H1 (cell line): ENCODE measurements at regions not wholly inside any gene's neighbourhood (a gene's known extent, or its start where the extent isn't known, plus 50 kb on each side); places are given as distances from the start of the nearest gene placed in this dataset.

ENCODE experiments used
- CTCF ChIA-PET: fragments of 300-600 bp; sonication (Branson Sonifier 250); formaldehyde crosslinking; loops from one replicate; lab custom pipeline; 2021; ENCODE audit not compliant: partially characterized antibody; lab: Charles Lee
- POLR2A ChIA-PET: fragments of 300-600 bp; sonication (Branson Sonifier 250); formaldehyde crosslinking; loops from one replicate; lab custom pipeline; 2021; ENCODE audit warnings: inconsistent platforms; ENCODE audit not compliant: partially characterized antibody; lab: Charles Lee
- DNase-seq, 2 experiments: peaks; one replicate each; pipeline versions ENCODE4 v3.0.0 to v3.0.0-alpha.2; 2010 to 2022; ENCODE audit warnings: low spot score in 2 of 2, low read depth in 1 of 2, mixed read lengths in 1 of 2
- FAIRE-seq: peaks from 2 replicates; lab custom pipeline; 2011; peaks lifted over from hg19 to GRCh38; lab: Jason Lieb, UNC
- H2AFZ ChIP-seq: 2 replicates; pipeline ENCODE4 v1.8.1; 2012; ENCODE audit warnings: low read length, inconsistent platforms
- H2AK5ac ChIP-seq: 2 replicates; pipeline ENCODE4 v1.6.1; 2013; ENCODE audit warnings: low read depth, low read length
- H2BK120ac ChIP-seq: replicated peaks from 2 replicates; pipeline ENCODE3; 2013; ENCODE audit warnings: low read depth, low read length, inconsistent platforms
- H2BK12ac ChIP-seq: 2 replicates; pipeline ENCODE4 v1.6.1; 2013; ENCODE audit warnings: low read depth, low read length
- H2BK15ac ChIP-seq: 2 replicates; pipeline ENCODE4 v1.6.1; 2013; ENCODE audit warnings: low read length
- H2BK20ac ChIP-seq: 2 replicates; pipeline ENCODE4 v1.6.1; 2013; ENCODE audit warnings: low read length
- H2BK5ac ChIP-seq: 2 replicates; pipeline ENCODE4 v1.6.1; 2013; ENCODE audit warnings: low read depth, low read length
- H3K14ac ChIP-seq: 2 replicates; pipeline ENCODE4 v1.6.1; 2013; ENCODE audit warnings: inconsistent platforms; ENCODE audit not compliant: insufficient read length
- H3K18ac ChIP-seq: 2 replicates; pipeline ENCODE4 v1.6.1; 2013; ENCODE audit warnings: low read length; ENCODE audit errors: extremely low read depth
- H3K23ac ChIP-seq: 2 replicates; pipeline ENCODE4 v1.6.1; 2013; ENCODE audit warnings: inconsistent platforms; ENCODE audit not compliant: insufficient read length
- H3K23me2 ChIP-seq: 2 replicates; pipeline ENCODE4 v1.6.1; 2013; ENCODE audit warnings: low read depth, low read length
- H3K27ac ChIP-seq: 2 replicates; pipeline ENCODE4 v1.6.1; 2011; ENCODE audit warnings: low read depth, low read length, inconsistent platforms
- H3K27me3 ChIP-seq, 4 experiments: replicated peaks in 1 of 4; 1 replicate in 1 of 4; 2 replicates in 3 of 4; pipeline versions ENCODE4 v1.6.1 to v1.8.1; 2011 to 2013; ENCODE audit warnings: low read length in 3 of 4, mild to moderate bottlenecking in 3 of 4, inconsistent platforms in 2 of 4, mixed read lengths in 2 of 4, moderate library complexity in 1 of 4; ENCODE audit not compliant: control insufficient read depth in 3 of 4, insufficient read depth in 3 of 4; ENCODE audit errors: extremely low read depth in 1 of 4
- H3K36me3 ChIP-seq, 4 experiments: 2 replicates each; pipeline versions ENCODE4 v1.6.1 to v1.8.1; 2011 to 2013; ENCODE audit warnings: mild to moderate bottlenecking in 4 of 4, low read length in 3 of 4, moderate library complexity in 2 of 4, control low read depth in 1 of 4, inconsistent platforms in 1 of 4; ENCODE audit not compliant: insufficient read depth in 4 of 4, control insufficient read depth in 2 of 4
- H3K4ac ChIP-seq: replicated peaks from 2 replicates; pipeline ENCODE3; 2013; ENCODE audit warnings: low read length, low read depth, mixed read lengths, inconsistent platforms; ENCODE audit not compliant: insufficient read length
- H3K4me1 ChIP-seq, 4 experiments: replicated peaks in 1 of 4; 1 replicate in 1 of 4; 2 replicates in 3 of 4; pipeline versions ENCODE4 v1.6.1 to v1.8.1; 2011 to 2013; ENCODE audit warnings: low read length in 3 of 4, inconsistent platforms in 2 of 4, mixed read lengths in 1 of 4; ENCODE audit not compliant: insufficient read depth in 4 of 4, control insufficient read depth in 3 of 4
- H3K4me2 ChIP-seq, 2 experiments: 2 replicates each; pipeline versions ENCODE4 v1.6.1 to v1.8.1; 2011 to 2013; ENCODE audit warnings: low read depth in 2 of 2, low read length in 2 of 2, control low read depth in 1 of 2, inconsistent platforms in 1 of 2, mild to moderate bottlenecking in 1 of 2; ENCODE audit not compliant: insufficient read depth in 1 of 2
- H3K4me3 ChIP-seq, 4 experiments: fragments of 200-600, 300-600 bp in 1 of 4; sonication (generic), shearing (Covaris generic), sonication (Bioruptor Twin) in 1 of 4; 2 replicates each; pipeline versions ENCODE4 v1.5.1 to v1.8.1; 2011 to 2016; ENCODE audit warnings: low read length in 4 of 4, low read depth in 3 of 4, control low read depth in 2 of 4, inconsistent platforms in 2 of 4, mild to moderate bottlenecking in 2 of 4, mixed read lengths in 1 of 4, moderate library complexity in 1 of 4; ENCODE audit not compliant: insufficient read depth in 2 of 4; ENCODE audit errors: extremely low read depth in 1 of 4
- H3K56ac ChIP-seq: replicated peaks from 2 replicates; pipeline ENCODE3; 2013; ENCODE audit warnings: low read depth, mild to moderate bottlenecking, mixed read lengths, low read length, inconsistent platforms; ENCODE audit not compliant: insufficient read length
- H3K79me1 ChIP-seq: 2 replicates; pipeline ENCODE4 v1.6.1; 2013; ENCODE audit warnings: low read depth, low read length, control low read depth
- H3K79me2 ChIP-seq, 2 experiments: 2 replicates each; pipeline versions ENCODE4 v1.6.1 to v1.8.1; 2012 to 2013; ENCODE audit warnings: low read length in 2 of 2, mild to moderate bottlenecking in 2 of 2, inconsistent platforms in 1 of 2; ENCODE audit not compliant: insufficient read depth in 2 of 2, control insufficient read depth in 1 of 2
- H3K9ac ChIP-seq, 4 experiments: replicated peaks in 1 of 4; 1 replicate in 1 of 4; 2 replicates in 3 of 4; pipeline versions ENCODE4 v1.6.1 to v1.8.1; 2011 to 2013; ENCODE audit warnings: low read depth in 3 of 4, low read length in 3 of 4, control low read depth in 2 of 4, mild to moderate bottlenecking in 2 of 4, moderate library complexity in 2 of 4, inconsistent platforms in 1 of 4; ENCODE audit errors: extremely low read depth in 1 of 4
- H3K9me3 ChIP-seq, 2 experiments: 2 replicates each; pipeline versions ENCODE4 v1.6.1 to v1.8.1; 2012 to 2013; ENCODE audit warnings: mild to moderate bottlenecking in 2 of 2, moderate library complexity in 2 of 2, control low read depth in 1 of 2, inconsistent platforms in 1 of 2, low read depth in 1 of 2, low read length in 1 of 2, mixed read lengths in 1 of 2; ENCODE audit not compliant: insufficient read depth in 2 of 2
- H4K20me1 ChIP-seq, 2 experiments: replicated peaks in 1 of 2; 2 replicates each; pipeline versions ENCODE3 to v1.8.1; 2011 to 2013; ENCODE audit warnings: inconsistent platforms in 2 of 2, low read length in 2 of 2, mild to moderate bottlenecking in 1 of 2; ENCODE audit not compliant: insufficient read depth in 2 of 2, control insufficient read depth in 1 of 2
- H4K5ac ChIP-seq: 2 replicates; pipeline ENCODE4 v1.6.1; 2013; ENCODE audit warnings: low read length, low read depth, mixed read lengths, inconsistent platforms; ENCODE audit not compliant: insufficient read length
- H4K8ac ChIP-seq: 2 replicates; pipeline ENCODE4 v1.8.0; 2013; ENCODE audit warnings: mild to moderate bottlenecking, moderate library complexity, low read length, inconsistent platforms; ENCODE audit not compliant: insufficient read depth; ENCODE audit errors: extremely low read depth
- H4K91ac ChIP-seq: replicated peaks from 2 replicates; pipeline ENCODE3; 2013; ENCODE audit warnings: low read length, mixed read lengths, inconsistent platforms; ENCODE audit not compliant: insufficient read length
- ASH2L ChIP-seq: fragments of 200-600, 300-600 bp; sonication (generic); IDR thresholded peaks from one replicate; pipeline ENCODE4 v1.7.1; 2017; ENCODE audit warnings: low read length
- BACH1 ChIP-seq: IDR thresholded peaks from 2 replicates; pipeline ENCODE4 v1.6.1; 2012; ENCODE audit warnings: low read length, improper control_type of control experiment
- BCL11A ChIP-seq, 2 experiments: IDR thresholded peaks; one replicate each; pipeline ENCODE4 v1.6.1; 2011; ENCODE audit warnings: low read depth in 2 of 2, low read length in 2 of 2, mild to moderate bottlenecking in 2 of 2
- CEBPB ChIP-seq: IDR thresholded peaks from 2 replicates; pipeline ENCODE4 v1.6.1; 2012; ENCODE audit warnings: low read depth, low read length
- CREB1 ChIP-seq: IDR thresholded peaks from 2 replicates; pipeline ENCODE4 v1.6.1; 2012; ENCODE audit warnings: inconsistent platforms
- CTBP2 ChIP-seq: IDR thresholded peaks from 2 replicates; pipeline ENCODE4 v1.7.0; 2011; ENCODE audit warnings: borderline replicate concordance, mild to moderate bottlenecking, moderate library complexity, mixed read lengths, low read length; ENCODE audit not compliant: insufficient read depth, insufficient read length
- GTF2F1 ChIP-seq: IDR thresholded peaks from 2 replicates; pipeline ENCODE4 v1.6.1; 2012; ENCODE audit warnings: low read depth, low read length, improper control_type of control experiment, borderline replicate concordance
- KDM5A ChIP-seq: fragments of 200-600 bp; IDR thresholded peaks from 2 replicates; pipeline ENCODE4 v1.7.1; 2012; ENCODE audit warnings: mild to moderate bottlenecking, low read length, inconsistent platforms, mixed read lengths
- MAFK ChIP-seq: IDR thresholded peaks from 2 replicates; pipeline ENCODE4 v1.6.1; 2012; ENCODE audit warnings: low read depth, mild to moderate bottlenecking, improper control_type of control experiment, low read length
- PHF8 ChIP-seq: fragments of 200-600 bp; sonication (generic); conservative IDR thresholded peaks from 2 replicates; pipeline ENCODE4 v1.7.1; 2012; ENCODE audit warnings: low read depth, mild to moderate bottlenecking, inconsistent platforms, low read length, moderate library complexity
- POLR2AphosphoS5 ChIP-seq: IDR thresholded peaks from 2 replicates; pipeline ENCODE4 v1.6.1; 2011; ENCODE audit warnings: low read depth, low read length
- RNF2 ChIP-seq: fragments of 200-900, 300-1000 bp; sonication (generic); IDR thresholded peaks from 2 replicates; pipeline ENCODE4 v1.7.1; 2016; ENCODE audit warnings: borderline replicate concordance, low read depth, mild to moderate bottlenecking, antibody characterized with exemption, low read length; ENCODE audit not compliant: poor library complexity, severe bottlenecking; ENCODE audit errors: missing control alignments
- SP1 ChIP-seq: IDR thresholded peaks from 2 replicates; pipeline ENCODE4 v1.6.1; 2011; ENCODE audit warnings: low read depth, low read length
- SRF ChIP-seq: IDR thresholded peaks from 2 replicates; pipeline ENCODE4 v1.6.1; 2011; ENCODE audit warnings: mild to moderate bottlenecking, low read depth, low read length, moderate library complexity
- WGBS, 2 experiments: shearing (Covaris generic) in 1 of 2; methylation state at CpG; one replicate each; pipeline versions ENCODE4 v1.1.6 to v1.1.7; 2013 to 2015; ENCODE audit warnings: low lambda C conversion rate in 2 of 2, mixed read lengths in 2 of 2, inconsistent platforms in 1 of 2, low coverage in 1 of 2, missing lambda C conversion rate in 1 of 2; ENCODE audit not compliant: insufficient replicate concordance in 2 of 2, insufficient coverage in 1 of 2, insufficient read length in 1 of 2; ENCODE audit errors: extremely low coverage in 1 of 2, missing lambda C conversion rate in 1 of 2; 5-methylcytosine and 5-hydroxymethylcytosine counted together

DNA sequence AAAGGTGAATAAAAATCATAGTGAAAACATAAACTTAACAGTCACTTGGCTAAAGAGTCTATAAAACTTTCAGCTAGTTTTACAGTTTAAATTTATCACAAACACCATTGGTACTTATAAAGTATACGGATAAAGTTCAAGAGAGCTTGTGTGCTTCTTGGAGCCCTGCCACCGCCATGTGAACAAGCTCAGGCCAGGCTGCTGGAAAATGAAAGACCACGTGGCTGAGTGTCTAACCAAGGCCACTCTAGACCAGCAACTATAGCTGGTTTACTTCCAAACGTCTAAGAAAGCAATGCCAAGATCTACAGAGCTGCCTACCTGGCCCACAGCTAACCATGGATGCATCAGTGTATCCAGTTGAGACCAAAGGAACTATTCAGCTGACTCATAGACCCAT, 66.3 kb upstream of the API5 start:
- Histone ChIP-seq H3K79me1 (no peaks in the 10 kb centered on the region), H4K91ac (no peak overlapping the region), H3K18ac (no peak overlapping the region), H3K4me1 (no peaks in the 10 kb centered on the region), H3K4ac (no peak overlapping the region), H2AK5ac (no peak overlapping the region), H3K9ac (no peak overlapping the region)
- CTCF ChIA-PET: interaction anchor here (0.8 to 1.4 kb wide), 5 partner anchors 15 to 1835 kb away, joined by 3 to 5 read pairs (median 3); no protein-coding TSS in a partner anchor
- TF ChIP-seq MAFK: no peak
- no peak for TF ChIP-seq RNF2
- TF ChIP-seq BCL11A (IDR thresholded peaks at IDR 0.05; ENCODE audit: low read depth in 2 of 2, low read length in 2 of 2): no peak
- no peak for TF ChIP-seq POLR2AphosphoS5
- no peak for TF ChIP-seq PHF8
- no peak for TF ChIP-seq ASH2L
- no peak for TF ChIP-seq SRF
- TF ChIP-seq SP1: no peak
- no peak for TF ChIP-seq KDM5A
- no peak for TF ChIP-seq CEBPB
- TF ChIP-seq BACH1: no peak
- TF ChIP-seq CTBP2: no peak
- no peak for TF ChIP-seq GTF2F1
- TF ChIP-seq CREB1: no peak
- TF ChIP-seq, all 59 proteins: peak for 0
- no peak overlapping the region for H2BK5ac ChIP-seq
- H3K14ac ChIP-seq: no peak overlapping the region
- no peak overlapping the region for H2BK15ac ChIP-seq
- H4K20me1 ChIP-seq: no peaks in the 10 kb centered on the region
- H3K36me3 ChIP-seq: no peaks in the 10 kb centered on the region; a peak in 1 of 8 replicates
- no peaks in the 10 kb centered on the region; a peak in 1 of 4 replicates for H3K9me3 ChIP-seq
- FAIRE-seq (no peak), DNase-seq (no peak)
- H3K27me3 ChIP-seq: no peaks in the 10 kb centered on the region
- POLR2A ChIA-PET: no interaction called here
- no peak overlapping the region for H2BK120ac ChIP-seq
- H3K27ac ChIP-seq: no peak overlapping the region
- H3K23me2 ChIP-seq: no peaks in the 10 kb centered on the region
- H3K79me2 ChIP-seq: no peaks in the 10 kb centered on the region
- 84% methylated on average over 4 of the region's 4 CpGs; no CpG with 5 or more reads in 1 of the 2 experiments for WGBS, 2 experiments
- H2AFZ ChIP-seq: no peak overlapping the region
- no peak overlapping the region for H2BK20ac ChIP-seq
- H3K56ac ChIP-seq: no peak overlapping the region
- no peak overlapping the region for H3K23ac ChIP-seq
- no peak overlapping the region for H2BK12ac ChIP-seq
- H3K4me3 ChIP-seq: no peak overlapping the region
- no peak overlapping the region for H4K5ac ChIP-seq
- no peak overlapping the region for H3K4me2 ChIP-seq
- no peak overlapping the region for H4K8ac ChIP-seq
